Breast epithelium (tissue), 4 donors: ENCODE measurements at regions not wholly inside any gene's neighbourhood (a gene's known extent, or its start where the extent isn't known, plus 50 kb on each side); places are given as distances from the start of the nearest gene placed in this dataset.

Source experiments
- DNase-seq, 2 donors: peaks; one replicate each; pipeline ENCODE4 v3.0.0-alpha.2; 2019; ENCODE audit warnings: low spot score in 2 of 2
- H3K27ac ChIP-seq, 2 donors: fragments of 200-600 bp; sonication (generic) in 1 of 2; one replicate each; pipeline ENCODE4 v1.5.1; 2016 to 2019; ENCODE audit warnings: mild to moderate bottlenecking in 1 of 2
- H3K27me3 ChIP-seq, 2 donors: fragments of 200-600 bp; sonication (generic) in 1 of 2; one replicate each; pipeline versions ENCODE4 v1.5.1 to v1.6.0; 2017 to 2019; ENCODE audit warnings: control low read depth in 1 of 2, mild to moderate bottlenecking in 1 of 2
- H3K36me3 ChIP-seq: fragments of 200-600 bp; one replicate; pipeline ENCODE4 v1.5.1; 2019
- H3K4me1 ChIP-seq, 2 donors: fragments of 200-600 bp; sonication (generic); one replicate each; pipeline ENCODE4 v1.5.1; 2016 to 2019; ENCODE audit warnings: control low read depth in 1 of 2
- H3K4me3 ChIP-seq, 3 donors: fragments of 200-600 bp; sonication (generic); 1 replicate in 2 of 3; 2 replicates in 1 of 3; pipeline ENCODE4 v1.5.1; 2016 to 2019; ENCODE audit warnings: mild to moderate bottlenecking in 3 of 3, moderate library complexity in 2 of 3
- H3K9me3 ChIP-seq, 2 donors: fragments of 200-600 bp; sonication (generic) in 1 of 2; one replicate each; pipeline ENCODE4 v1.5.1; 2016 to 2019; ENCODE audit warnings: control low read depth in 1 of 2
- POLR2A ChIP-seq: fragments of 450-650 bp; IDR thresholded peaks from one replicate; pipeline ENCODE4 v1.6.1; 2016; ENCODE audit warnings: antibody characterized with exemption, mild to moderate bottlenecking, moderate library complexity
- POLR2AphosphoS5 ChIP-seq, 3 donors: sonication (generic); formaldehyde crosslinking; IDR thresholded peaks; one replicate each; pipeline ENCODE4 v1.6.1; 2017; ENCODE audit warnings: antibody characterized with exemption in 3 of 3
- intact Hi-C: fragments of 100-400 bp; cut with DNase I; formaldehyde crosslinking; loops from one replicate; pipeline ENCODE4 v1.15.1; 2023; ENCODE audit warnings: low total_unique reads
- TF ChIP-seq, protein P1 (sequence below), 3 donors: fragments of 450-650 bp; IDR thresholded peaks; one replicate each; pipeline ENCODE4 v1.5.1; 2016 to 2017; ENCODE audit warnings: antibody characterized with exemption in 3 of 3, mild to moderate bottlenecking in 3 of 3, moderate library complexity in 3 of 3

GRCh38 chr5:107263387-107264018, 407.2 kb downstream of the EFNA5 start:
- no peak overlapping the region for H3K27ac ChIP-seq
- intact Hi-C loops, result no loop called here
- DNase-seq, result no peak
- TF ChIP-seq, protein P1, sequence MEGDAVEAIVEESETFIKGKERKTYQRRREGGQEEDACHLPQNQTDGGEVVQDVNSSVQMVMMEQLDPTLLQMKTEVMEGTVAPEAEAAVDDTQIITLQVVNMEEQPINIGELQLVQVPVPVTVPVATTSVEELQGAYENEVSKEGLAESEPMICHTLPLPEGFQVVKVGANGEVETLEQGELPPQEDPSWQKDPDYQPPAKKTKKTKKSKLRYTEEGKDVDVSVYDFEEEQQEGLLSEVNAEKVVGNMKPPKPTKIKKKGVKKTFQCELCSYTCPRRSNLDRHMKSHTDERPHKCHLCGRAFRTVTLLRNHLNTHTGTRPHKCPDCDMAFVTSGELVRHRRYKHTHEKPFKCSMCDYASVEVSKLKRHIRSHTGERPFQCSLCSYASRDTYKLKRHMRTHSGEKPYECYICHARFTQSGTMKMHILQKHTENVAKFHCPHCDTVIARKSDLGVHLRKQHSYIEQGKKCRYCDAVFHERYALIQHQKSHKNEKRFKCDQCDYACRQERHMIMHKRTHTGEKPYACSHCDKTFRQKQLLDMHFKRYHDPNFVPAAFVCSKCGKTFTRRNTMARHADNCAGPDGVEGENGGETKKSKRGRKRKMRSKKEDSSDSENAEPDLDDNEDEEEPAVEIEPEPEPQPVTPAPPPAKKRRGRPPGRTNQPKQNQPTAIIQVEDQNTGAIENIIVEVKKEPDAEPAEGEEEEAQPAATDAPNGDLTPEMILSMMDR (IDR thresholded peaks at IDR 0.05), result no peak
- TF ChIP-seq POLR2AphosphoS5 (IDR thresholded peaks at IDR 0.05) (no peak), POLR2A (no peak)
- no peak overlapping the region for H3K4me3 ChIP-seq
- H3K9me3 ChIP-seq, result no peaks in the 10 kb centered on the region
- no peaks in the 10 kb centered on the region for H3K27me3 ChIP-seq
- no peaks in the 10 kb centered on the region for H3K36me3 ChIP-seq
- no peaks in the 10 kb centered on the region for H3K4me1 ChIP-seq

DNA sequence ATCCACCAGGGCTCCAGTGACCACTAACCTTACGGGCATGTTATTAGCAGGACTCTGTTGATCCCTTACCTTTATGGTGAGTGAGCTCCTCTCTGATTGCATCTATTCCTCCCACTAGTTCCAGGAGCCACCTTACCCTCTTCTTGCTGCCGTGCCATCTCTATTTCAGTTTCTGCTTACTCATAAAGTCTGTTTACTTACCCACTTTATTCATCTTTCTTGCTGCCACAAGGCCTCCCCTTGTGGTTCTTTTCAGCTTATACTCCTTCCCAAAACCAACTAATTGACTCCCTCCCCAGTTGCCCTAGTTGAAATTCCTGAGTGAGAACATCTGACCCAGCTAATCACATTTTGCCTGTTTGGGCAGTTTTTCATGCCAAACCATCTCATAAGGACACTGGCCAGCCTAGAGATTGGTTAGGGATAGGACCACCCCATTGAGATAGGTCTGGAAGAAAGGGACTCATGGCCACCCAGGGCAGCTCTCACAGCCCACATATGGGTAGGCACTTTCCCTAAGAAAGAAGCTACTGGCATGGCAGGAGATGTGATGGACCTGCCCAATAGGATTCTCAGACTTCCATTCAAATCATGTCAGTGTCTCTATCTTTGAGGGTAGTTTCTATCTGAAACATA, 412.7 kb downstream of the EFNA5 start:
- Histone ChIP-seq H3K4me3 (no peak overlapping the region), H3K9me3 (no peaks in the 10 kb centered on the region), H3K36me3 (no peaks in the 10 kb centered on the region), H3K27ac (no peak overlapping the region), H3K27me3 (no peaks in the 10 kb centered on the region), H3K4me1 (no peaks in the 10 kb centered on the region)
- DNase-seq, result no peak
- intact Hi-C loops, result no loop called here
- TF ChIP-seq, protein P1 (IDR thresholded peaks at IDR 0.05), result no peak
- no peak for TF ChIP-seq POLR2AphosphoS5 (IDR thresholded peaks at IDR 0.05)
- TF ChIP-seq POLR2A, result no peak

- TF ChIP-seq POLR2A, result no peak
- no peak for TF ChIP-seq POLR2AphosphoS5 (IDR thresholded peaks at IDR 0.05)
- TF ChIP-seq, protein P1 (IDR thresholded peaks at IDR 0.05), result no peak
- Histone ChIP-seq H3K27me3 (no peaks in the 10 kb centered on the region), H3K27ac (no peak overlapping the region), H3K36me3 (no peaks in the 10 kb centered on the region), H3K4me1 (no peaks in the 10 kb centered on the region), H3K9me3 (no peaks in the 10 kb centered on the region), H3K4me3 (no peak overlapping the region)
- intact Hi-C loops, result no loop called here
- no peak for DNase-seq
Measured at GRCh38 chr5:107254902-107255234, 415.9 kb downstream of the EFNA5 start.

GRCh38 chr5:107254214-107254901, 416.4 kb downstream of the EFNA5 start:
- intact Hi-C loops, result no loop called here
- TF ChIP-seq POLR2A (no peak), POLR2AphosphoS5 (IDR thresholded peaks at IDR 0.05) (no peak)
- TF ChIP-seq, protein P1 (IDR thresholded peaks at IDR 0.05), result no peak
- no peak overlapping the region for H3K4me3 ChIP-seq
- H3K9me3 ChIP-seq, result no peaks in the 10 kb centered on the region
- H3K4me1 ChIP-seq, result no peaks in the 10 kb centered on the region
- no peak for DNase-seq
- no peaks in the 10 kb centered on the region for H3K27me3 ChIP-seq
- H3K27ac ChIP-seq, result peak overlapping the region in 1 of 2 donors; percentile 67
- H3K36me3 ChIP-seq, result no peaks in the 10 kb centered on the region

DNA sequence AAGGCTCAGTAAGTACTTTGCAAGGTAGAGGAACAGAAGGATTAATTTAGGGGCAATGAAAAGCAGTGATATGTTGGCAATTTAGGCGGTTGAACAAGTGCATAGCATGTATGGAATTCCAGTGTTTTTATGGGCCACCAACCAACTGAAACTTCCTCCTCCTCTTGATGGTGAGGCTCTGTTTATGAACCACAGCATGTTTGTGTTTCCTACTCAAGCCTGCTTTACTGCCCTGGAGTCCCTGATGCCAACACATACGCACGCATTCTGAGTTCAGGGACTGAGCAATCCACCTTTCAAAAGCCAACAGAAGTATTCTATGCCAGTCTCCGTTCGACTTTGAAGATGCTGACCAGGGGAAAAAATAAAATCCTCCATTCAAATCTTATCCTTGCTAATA, 417.5 kb downstream of the EFNA5 start:
- H3K4me1 ChIP-seq, result no peaks in the 10 kb centered on the region
- TF ChIP-seq POLR2AphosphoS5 (IDR thresholded peaks at IDR 0.05) (no peak), POLR2A (no peak)
- TF ChIP-seq, protein P1 (IDR thresholded peaks at IDR 0.05), result no peak
- H3K9me3 ChIP-seq, result no peaks in the 10 kb centered on the region
- peak in 1 of 2 donors; percentile 24 for DNase-seq
- H3K27ac ChIP-seq, result peak overlapping the region; percentile 67 to 68
- no peaks in the 10 kb centered on the region for H3K36me3 ChIP-seq
- no peaks in the 10 kb centered on the region for H3K27me3 ChIP-seq
- H3K4me3 ChIP-seq, result no peak overlapping the region
- intact Hi-C loops, result no loop called here
